DMS 273 (cell line): ENCODE measurements at regions not wholly inside any gene's neighbourhood (a gene's known extent, or its start where the extent isn't known, plus 50 kb on each side); places are given as distances from the start of the nearest gene placed in this dataset.
A peak's percentile ranks its signal among the peaks of the same experiment; 100 is the strongest.

ENCODE experiments used
- DNase-seq: peaks from one replicate; lab custom pipeline; 2025; ENCODE audit not compliant: unreplicated experiment; lab: John Stamatoyannopoulos, UW

DNA sequence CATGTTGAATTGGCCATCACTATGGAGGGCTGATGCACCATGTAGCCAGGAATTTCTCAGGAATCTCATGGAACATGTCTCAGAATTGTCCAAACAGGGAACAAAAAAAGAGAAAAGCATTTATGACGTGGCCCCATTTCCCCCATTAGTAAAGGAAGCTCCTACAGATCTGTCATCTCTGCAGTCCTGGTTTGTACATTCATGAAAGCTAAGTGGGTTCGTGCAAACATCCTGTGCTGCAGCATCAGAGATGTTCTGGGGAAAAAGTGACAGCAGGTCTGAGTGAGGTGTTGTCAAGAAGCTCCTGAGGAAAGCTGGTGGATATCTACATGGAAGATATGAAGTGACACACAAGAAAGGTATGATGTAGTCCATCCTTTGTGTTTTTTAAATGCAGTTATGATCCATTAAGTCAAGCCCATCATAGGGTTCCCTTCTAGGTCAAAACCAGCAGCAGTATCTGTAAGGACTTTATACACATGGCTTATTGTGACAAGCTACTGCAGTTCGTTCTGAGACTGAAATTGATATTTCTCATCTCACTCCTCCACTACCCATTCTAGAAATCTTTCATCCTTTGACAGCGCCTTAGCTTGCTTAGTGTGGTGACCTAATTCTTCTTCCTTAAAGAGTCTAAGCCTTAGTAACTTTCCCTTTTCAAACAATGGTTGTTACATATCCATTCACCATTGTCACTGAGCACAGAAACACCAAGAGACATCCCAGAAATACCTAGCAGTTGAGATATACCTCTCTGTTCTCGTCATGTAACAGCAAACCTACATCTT lies 200.0 kb upstream of the TCF21 start:
- DNase-seq: no peak

DNA sequence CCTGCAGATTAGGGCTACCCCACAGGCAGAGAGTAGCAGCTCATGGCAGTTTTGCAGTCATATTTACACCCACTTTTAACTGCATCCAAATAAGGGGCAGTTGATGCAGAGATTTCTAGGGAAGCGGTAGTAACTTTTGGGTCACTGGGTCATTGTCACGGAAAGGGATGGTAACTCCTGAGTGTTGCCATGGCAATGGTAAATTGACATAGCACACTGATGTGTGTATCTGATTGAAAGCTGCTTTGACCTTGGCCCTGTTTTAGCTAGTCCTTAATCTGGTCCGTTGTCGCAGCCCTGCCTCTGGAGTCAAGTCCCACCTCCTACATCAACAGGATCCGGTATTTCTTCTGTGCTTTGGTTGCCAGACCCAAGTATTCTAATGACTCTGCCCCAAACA lies 199.1 kb upstream of the TCF21 start:
- DNase-seq: no peak

DNA sequence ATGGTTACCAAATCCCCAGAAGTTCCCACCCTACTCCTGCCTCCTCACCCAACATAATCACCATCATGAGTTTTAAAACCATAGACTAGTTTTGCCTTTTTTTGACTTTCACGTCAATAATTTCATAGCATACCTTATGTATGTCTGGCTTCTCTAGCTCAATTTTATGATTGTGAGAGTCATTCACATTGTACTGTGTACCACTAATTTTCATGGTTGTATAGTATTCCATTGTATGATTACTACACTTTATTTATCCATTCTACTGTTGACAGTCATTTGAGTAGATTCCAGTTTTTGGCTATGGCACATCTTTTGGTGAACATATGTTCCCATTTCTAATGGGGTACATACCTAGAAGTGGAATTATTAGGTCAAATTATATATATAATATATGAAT lies 195.3 kb upstream of the TCF21 start:
- no peak for DNase-seq

DNA sequence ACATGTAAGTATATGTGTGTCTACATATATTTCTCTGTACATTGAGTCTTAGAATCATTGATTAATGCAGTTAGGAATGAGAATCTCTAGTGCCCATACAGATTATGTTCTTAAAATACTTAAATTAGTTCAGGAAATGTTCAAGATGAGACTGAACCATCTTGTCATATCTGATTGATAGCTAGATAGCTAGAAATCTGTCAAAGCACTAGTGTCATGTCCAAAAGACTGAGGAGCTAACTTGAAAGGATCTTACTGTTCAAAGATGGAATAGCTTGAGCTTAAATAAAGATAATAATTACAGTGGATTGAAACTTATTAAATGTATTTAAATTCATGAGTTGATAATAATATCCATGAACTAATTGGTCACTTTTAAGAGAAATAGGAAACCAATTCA lies 191.7 kb upstream of the TCF21 start:
- DNase-seq: peak; percentile 31

DNA sequence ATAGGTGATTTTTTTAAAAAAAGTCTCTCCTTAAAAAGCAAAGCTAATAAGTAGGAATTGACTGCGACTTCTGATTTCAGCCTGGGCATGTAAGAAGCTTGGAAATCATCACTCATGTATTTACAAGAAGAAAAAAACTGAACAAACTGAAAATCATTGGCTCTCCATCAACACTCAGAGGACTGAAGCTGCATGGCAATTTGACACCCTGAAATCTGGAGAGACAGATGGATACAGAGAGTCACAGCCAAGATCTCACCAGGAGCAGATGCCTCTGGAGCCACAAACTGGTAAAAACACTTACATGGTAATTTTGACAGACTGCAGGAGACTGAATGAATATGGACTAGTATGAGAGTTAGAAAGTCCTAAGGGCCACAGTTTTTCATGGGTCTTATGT lies 191.2 kb upstream of the TCF21 start:
- DNase-seq: peak; percentile 98

DNA sequence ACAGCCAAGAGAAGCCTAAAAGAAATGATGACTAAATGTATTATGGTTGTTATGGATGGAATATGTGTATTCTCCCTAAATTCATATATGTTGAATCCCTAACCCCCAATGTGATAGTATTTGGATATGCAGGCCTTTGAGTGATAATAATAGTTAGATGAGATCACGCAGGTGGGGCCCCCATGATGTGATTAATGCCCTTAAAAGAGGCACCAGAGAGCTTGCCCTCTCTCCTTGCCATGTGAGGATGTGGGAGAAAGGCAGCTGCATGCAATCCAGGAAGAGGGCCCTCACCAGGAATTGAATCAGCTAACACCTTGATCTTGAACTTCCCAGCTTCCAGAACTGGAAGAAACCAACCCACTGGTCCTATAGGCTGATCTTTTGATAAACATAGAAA lies 190.6 kb upstream of the TCF21 start:
- DNase-seq: peak; percentile 72

DNA sequence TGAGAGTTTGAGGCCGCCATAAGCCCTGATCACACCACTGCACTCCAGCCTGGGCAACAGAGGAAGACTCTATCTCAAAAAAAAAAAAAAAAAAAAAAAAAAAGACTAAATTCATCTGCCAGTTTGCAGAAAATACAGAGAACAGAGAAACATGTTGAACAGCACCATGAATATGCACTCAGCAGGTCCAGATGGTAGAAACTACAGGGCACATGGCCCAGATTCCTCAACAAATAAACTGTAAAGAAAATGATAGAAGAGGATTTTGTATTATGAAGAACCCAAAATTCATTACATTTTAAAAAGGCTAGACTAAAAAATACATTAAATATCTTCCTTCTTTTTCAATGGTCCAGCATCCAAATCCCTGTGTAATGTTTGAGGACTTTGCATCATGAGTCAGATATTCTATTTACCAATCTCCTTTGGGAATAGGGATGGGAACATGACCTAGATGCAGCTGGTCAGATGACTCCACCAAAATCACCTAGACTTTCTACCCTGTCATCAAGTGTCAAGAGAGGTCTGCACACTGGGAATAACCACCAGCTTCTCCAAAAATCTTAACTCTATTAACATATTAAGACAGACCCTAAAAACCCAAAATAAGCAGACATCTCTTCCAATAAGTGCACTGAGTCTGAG lies 189.1 kb upstream of the TCF21 start:
- DNase-seq: peak; percentile 67

DNA sequence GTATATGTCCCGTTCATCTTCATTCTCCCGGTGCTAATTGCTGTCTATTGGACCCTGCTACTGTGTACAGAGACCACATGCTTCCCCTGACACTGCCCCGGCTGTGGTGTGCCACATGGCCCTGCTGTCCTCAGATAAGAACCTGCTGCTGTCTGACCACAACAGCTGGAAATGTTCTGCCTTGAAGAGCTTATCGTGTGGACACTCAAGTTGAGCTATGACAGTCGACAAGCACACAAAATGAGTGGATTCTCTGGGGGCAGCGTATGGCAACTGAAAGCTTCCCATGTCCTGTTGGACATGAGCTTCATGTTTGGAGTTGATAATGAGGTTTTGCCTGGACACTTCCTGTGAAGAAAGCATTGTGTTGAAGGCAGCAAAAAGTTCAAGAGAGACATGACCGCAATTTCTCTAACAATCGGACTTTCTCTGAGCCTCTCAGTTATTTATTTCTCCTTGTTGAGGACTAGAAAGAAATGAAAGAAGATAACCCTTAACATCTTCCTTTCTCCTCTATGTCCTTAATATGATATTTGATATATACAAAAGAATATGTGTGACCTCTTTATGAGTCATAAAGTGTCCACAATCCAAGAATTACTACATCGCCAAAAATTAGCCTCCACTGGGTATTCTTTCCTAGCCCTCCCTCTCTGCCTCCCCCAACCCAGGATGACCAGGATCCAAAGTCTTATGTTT lies 187.1 kb upstream of the TCF21 start:
- peak; percentile 56 for DNase-seq

DNA sequence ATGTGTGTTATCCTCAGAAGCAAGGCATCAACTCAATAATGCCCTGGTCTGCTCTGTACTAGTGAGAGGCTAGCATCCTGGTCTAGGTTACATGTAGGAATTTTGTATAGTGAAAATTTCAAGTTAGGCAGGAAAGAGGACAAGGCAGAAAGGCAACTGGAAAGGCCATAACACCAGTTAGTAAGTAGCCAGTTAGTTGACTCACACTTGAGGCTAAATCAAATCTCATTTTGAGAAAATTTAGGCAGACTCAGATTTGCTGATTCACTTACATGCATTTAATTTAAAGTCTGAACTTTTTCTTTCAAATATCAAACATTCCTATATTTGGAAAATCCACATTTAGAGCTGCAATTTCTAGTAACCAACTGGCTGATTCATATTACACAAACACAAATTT lies 184.5 kb upstream of the TCF21 start:
- no peak for DNase-seq

DNA sequence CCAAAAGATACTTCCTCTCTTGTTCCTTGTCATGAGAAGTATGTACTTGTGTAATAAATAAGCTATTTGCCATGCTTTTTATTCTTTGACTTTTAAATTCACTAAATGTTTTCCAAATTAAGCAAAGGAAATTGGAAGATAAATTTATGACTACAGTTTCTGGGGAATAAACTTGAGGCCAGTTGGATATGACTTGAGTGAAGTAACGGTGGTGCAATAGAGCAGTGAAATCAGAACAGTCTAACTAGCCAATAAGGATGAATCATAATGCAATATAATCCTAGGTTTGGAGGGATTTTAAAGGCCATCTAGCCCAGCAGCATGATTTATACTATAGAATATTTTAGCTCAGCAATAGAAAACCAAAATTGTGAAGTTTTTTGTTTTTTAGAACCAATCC lies 183.8 kb upstream of the TCF21 start:
- DNase-seq: no peak

DNA sequence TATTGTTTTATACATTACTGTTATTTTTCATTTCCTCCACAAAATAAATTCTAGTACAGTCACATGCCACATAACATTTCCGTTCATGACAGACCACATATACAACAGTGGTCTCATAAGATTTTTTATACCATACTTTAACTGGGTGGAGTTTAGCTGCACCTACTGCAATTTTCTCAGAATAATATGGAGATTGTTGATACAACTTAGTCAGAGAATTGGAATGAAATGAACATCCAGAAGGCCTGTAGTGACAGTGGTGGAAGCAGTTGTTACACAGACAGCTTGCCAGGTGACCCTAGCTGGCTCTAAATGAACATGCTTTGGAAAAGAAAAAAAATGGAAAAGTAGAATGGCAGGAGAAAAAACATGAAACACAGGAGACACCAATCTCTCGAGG lies 183.2 kb upstream of the TCF21 start:
- peak; percentile 18 for DNase-seq

DNA sequence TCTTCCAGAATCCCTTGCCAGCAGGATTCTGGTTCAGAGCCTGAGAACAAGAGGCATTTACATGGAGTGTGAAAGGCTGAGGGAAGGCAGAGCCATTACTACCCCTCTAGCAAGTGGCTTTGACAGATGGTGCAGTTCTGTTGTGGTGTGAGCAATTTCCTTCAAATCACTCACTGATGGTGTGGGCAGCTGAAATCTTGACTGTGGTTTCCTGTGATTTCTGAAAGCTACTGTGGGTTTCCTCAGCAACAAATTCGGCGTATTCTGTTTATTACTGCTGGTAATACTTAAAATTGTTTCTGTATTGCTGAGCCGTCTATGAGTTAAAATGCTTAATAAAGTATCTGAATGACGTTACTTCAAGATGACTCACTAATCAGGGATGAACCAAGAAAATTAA lies 181.5 kb upstream of the TCF21 start:
- peak; percentile 92 for DNase-seq

DNA sequence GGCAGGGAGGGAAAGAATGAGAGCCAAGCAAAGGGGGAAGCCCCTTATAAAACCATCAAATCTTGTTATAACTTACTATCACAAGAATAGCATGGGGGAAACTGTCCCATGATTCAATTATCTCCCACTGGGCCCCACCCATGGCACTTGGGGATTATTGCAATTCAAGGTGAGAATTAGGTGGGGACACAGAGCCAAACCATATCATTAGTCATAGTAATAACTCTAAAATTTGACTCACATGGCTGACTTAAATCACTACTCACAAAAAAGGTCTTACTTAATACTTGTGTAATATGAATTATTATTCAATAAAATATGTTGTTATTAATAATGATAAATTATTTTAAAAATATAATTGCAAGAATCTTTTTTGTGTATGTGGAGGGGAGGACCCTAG lies 178.1 kb upstream of the TCF21 start:
- DNase-seq: no peak

DNA sequence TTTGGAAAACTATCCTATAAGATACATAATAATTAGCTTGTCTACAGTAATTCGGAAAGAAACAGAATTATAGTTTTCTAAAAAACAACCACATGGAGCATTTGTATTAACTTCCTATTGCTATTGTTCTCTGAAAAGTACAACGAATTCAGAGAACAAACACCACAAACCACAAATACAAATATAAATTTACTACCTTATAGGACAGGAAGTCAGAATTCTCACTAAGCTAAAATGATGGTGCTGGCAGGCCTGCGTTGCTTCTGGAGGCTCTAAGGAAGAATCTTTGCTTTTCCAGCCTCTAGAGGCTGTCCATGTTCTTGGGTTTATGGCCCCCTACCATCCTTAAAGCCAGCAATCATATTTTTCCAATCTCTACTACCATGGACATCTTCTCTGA lies 173.6 kb upstream of the TCF21 start:
- no peak for DNase-seq

DNA sequence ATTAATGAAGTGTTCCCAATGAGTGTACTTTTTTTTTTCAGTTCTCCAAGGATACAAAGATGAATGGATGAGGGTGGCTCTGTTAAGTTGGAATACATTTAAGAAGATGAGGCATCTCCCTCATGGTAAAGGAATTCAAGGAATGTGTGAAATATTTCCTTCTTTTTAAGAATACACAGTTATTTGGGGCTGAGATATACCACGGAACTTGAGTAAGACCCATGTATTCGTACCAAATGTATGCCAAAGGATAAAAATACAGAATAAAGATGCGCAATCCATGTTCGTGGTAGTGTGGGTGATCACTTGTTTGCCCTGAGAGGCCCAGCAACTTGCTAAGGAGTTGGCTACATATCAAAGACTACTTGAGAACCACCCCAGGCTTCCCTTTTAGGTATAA lies 164.2 kb upstream of the TCF21 start:
- DNase-seq: no peak

DNA sequence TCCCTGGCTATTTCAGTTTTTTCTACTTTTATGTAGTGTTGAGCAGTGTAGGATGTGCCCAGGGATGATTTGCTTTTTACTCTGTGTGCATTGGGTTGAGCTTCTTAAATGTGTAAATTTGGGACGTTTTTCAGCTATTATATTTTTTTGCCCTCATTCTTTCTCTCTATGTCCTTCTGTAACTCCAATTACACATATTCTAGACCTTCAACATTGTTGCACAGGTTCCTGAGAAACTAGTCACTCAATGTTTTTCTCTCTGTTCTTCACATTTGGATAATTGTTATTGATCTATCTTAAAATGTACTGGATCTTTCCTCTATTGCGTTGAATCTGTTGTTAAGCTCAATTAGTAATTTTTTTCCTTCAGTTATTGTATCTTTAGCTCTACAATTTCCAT lies 162.7 kb upstream of the TCF21 start:
- no peak for DNase-seq

DNA sequence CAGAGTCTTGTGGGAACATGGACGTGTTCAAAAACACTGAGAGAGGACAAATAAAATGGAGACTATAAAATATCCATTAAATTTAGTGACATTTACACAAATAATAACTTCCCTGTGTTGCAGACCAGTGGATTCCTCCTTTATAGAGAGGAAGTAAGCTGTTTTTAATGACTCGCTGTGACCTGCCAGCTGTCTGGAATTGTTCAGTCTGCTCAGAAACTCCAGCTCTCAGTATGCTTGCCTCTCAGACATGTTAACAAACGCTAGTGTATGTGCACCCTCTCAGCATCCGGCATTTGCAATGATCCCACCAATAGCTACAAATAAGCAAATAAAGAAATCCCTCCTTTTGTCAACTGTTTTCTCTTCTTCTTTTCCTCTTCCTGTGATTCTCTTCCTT lies 158.0 kb upstream of the TCF21 start:
- DNase-seq: peak; percentile 33

DNA sequence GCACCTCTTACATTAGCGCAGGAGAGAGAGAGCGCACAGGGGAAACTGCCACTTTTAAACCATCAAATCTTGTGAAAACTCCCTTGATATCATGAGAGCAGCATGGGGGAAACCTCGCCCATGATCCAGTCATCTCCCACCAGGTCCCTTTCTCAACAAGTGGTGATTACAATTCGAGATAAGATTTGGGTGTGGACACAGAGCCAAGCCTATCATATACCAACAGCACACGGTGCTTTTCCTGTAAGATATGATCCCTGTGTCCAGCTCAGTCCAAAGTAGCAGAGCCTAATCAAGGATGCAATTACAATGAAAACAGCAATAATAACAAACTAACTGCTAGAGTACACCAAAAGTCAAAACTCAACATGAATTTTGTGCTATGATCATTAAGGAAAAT lies 148.7 kb upstream of the TCF21 start:
- DNase-seq: no peak

DNA sequence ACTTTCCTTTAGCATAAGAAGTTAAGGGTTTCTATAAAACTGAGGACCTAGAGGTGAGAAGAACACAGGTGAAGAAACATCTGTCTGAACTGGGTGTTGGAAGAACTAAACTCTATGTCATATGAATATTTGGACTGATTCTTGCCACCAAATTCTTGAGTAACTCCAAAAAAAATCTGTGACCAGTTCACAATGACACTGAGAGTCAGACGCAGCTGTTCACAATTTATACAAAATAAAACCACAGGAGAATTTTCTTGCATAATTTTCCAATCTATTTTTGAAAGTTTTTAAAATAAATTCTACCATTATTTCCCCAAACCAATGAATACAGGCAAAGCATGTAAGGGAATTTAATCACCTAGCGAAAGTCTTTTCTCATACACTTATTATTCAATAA lies 148.1 kb upstream of the TCF21 start:
- no peak for DNase-seq

DNA sequence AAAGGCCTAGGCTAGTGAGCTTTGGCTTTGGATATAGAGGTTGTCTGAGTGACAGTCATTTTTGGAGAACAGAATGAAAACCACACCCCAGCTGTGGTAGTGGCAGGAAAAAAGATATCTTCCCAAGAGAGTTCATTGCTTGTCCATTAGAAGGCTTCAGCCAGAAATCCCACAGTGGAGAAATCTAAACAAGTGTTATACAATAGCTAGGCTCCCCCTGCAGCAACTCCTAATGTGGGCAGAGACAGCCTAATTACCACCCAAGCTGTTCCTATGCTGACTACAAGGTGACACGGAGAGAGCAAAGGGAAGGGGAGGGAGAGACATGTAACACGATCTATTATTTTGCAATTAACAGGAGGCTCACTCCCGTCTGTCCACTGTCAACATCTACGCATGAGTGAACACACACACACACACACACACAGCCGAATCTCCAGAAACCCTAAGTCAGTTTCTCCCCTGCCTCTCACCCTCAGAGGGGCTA lies 147.5 kb upstream of the TCF21 start:
- DNase-seq: peak; percentile 98

DNA sequence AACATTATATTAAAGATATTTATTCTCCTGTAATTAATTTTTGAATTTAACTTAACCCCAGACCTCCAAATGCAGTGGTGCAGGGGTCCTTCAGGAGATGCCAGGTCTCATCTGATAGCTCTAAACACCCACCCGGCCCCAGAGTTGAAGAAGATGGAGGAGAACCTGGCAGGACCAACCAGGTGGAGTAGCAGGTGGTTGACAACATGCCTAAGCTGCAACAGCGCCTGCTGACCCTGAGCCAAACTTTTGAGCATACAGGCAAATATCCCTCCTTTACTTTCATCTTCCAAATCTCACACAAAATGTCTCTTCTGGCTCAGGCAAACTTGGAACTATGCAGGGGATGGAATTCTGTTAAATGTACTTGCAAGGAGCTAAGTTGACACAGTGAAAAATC lies 145.3 kb upstream of the TCF21 start:
- DNase-seq: peak; percentile 71

DNA sequence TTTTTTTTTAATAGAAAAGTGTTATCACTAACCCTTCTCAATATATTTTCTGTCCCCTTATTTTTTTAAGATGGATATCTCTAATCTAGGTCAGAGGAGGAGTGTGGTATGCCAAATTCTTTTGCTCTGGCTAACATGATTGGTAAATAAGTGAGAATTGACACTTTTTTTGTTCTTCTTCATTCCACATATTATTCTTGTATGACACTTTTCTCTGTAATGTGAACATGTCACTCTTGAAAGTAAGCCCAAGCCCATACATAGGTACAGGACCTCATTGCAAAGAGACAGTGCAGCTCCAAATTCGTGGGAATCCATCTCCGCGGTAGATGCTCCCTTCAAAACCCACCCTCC lies 142.5 kb upstream of the TCF21 start:
- no peak for DNase-seq
